HG03565 (cell line): ENCODE measurements at regions not wholly inside any gene's neighbourhood (a gene's known extent, or its start where the extent isn't known, plus 50 kb on each side); places are given as distances from the start of the nearest gene placed in this dataset.
"Not testable (repeated sequence)": the region's sequence is repeated elsewhere in the genome, so short reads cannot be mapped to it uniquely, and the experiment has no call there.

Source experiments
- ATAC-seq: cut with Tn5 transposase; IDR thresholded peaks from one replicate; pipeline ENCODE4 v1.9.1; 2021; ENCODE audit warnings: mild to moderate bottlenecking, moderate library complexity; ENCODE audit not compliant: unreplicated experiment

- no peak for ATAC-seq
These were observed 194.8 kb upstream of the SALL3 start for GRCh38 chr18:78784861-78785260.

GRCh38 chr18:78785706-78786105 is 193.9 kb upstream of the SALL3 start:
- no peak for ATAC-seq

DNA sequence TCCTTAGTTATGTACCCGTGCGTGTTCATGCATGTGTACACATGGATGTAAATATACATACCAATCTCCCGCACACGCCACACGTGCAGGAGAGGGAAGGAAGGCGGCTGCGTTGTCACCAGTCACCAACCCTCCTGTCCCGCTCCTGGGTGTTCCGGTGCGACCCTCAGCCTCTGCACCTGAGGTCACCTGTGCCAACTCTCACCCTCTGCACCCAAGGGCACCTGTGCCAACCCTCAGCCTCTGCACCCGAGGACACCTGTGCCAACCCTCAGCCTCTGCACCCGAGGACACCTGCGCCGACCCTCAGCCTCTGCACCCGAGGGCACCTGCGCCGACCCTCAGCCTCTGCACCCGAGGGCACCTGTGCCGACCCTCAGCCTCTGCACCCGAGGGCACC is 192.8 kb upstream of the SALL3 start:
- no peak for ATAC-seq

DNA sequence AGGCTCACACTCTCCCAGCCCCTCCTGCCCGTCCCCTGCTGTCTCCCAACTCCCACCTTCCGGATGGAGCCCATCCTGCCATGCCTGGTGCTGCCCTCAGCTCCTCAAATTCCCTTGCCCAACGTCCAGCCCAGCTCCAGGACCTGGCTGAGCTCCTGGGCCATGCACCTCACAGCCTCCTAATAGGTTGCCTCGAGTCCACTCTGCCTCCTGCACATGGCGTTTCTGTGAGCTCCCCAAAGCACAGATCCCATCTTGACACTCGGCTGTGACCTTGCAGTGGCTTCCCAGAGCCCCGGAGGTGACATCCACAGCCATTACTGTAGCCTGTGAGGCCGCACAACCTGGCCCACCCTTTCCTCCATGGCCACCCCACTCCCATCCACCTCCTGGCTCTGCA is 191.9 kb upstream of the SALL3 start:
- ATAC-seq: no peak

GRCh38 chr18:78788161-78788560 is 191.5 kb upstream of the SALL3 start:
- no peak for ATAC-seq

DNA sequence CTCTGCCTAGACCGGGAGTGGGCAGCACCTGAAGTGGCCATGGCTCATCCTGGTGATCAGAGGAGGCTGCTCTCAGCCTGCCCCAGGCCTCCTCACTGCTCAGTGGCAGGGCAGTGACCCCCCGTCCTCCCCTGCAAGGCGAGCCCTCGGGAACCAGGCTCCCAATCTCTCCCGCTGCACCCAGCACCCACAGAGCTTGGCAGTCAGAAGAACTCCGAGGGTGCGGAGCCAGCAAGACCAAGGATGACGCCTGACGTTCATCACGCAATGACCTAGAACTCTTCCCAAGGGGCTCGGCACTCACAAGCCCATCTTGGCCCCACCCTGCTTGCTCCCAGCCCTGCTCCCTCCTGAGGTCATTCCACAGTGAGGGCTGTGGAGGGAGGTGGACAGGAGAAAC is 189.8 kb upstream of the SALL3 start:
- ATAC-seq: no peak

GRCh38 chr18:78790511-78790910 is 189.1 kb upstream of the SALL3 start:
- no peak for ATAC-seq

- no peak for ATAC-seq
These were observed 188.7 kb upstream of the SALL3 start for GRCh38 chr18:78790960-78791359.

DNA sequence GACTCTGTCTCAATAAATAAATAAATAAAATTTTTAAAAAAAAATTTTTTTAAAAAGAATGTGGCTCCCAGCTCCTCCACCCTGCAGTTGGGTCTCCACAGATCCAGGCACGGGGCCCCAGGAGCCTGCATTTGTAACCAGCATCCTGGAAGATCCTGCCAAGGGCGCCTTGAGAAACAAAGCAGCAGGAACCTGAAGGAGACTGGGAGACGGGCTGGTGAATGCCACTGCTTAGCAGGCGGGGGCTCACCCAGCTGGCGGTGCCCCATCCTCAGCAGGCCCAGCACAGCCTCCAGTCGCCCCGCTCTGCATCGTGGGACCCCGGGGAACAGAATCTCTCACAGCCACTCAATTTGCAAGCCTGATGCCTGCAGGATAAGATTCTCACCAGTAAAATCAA is 187.5 kb upstream of the SALL3 start:
- ATAC-seq: no peak

DNA sequence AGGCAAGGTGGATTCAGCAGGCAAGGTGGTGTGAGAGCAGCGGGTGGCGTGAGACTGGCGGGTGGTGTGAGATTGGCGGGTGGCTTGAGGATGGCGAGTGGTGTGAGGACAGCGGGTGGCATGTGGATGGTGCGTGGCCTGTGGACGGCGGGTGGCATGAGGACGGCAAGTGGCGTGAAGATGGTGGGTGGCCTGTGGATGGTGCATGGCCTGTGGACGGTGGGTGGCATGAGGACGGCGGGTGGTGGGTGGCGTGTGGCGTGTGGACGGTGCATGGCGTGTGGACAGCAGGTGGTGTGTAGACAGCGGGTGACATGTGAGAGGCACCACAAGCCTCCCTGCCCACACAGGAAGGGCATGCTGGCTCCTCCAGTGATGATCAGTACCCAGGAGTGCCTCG is 186.9 kb upstream of the SALL3 start:
- no peak for ATAC-seq

DNA sequence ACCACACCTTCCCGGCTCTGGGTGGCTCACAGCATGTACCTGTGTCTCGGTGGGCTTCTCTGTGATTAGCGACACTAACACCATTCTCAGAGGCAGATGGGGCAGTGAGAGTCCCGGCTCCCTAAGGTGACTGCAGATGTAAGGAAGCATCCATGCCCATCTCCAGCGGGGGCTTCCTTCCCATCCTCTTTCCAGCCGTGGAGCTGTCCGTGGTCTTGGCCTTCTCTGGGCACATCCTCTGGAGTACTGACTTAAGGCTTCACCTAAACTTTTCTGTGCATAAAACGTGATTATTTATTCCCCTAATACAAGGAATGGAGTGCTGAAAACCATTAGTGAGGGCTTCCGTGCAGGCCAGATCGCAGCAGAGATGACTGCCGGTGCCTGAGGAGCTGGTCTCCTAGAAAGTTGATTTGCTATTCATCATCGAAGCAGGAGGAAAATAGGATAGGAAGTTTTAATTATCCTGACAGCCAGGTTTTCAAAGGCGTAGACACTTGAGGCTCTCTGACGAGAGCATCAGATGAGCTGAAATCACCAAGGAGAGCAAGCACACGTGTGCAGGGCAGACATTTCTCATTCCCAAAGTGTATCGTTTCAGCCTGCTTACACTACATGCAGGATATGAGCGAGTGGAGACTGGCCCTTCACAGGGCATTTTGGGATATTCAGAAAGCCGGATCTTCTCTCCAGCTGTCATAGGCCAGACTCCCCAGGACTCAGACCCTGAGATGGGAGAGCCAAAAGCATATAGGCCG is 186.1 kb upstream of the SALL3 start:
- ATAC-seq: no peak

DNA sequence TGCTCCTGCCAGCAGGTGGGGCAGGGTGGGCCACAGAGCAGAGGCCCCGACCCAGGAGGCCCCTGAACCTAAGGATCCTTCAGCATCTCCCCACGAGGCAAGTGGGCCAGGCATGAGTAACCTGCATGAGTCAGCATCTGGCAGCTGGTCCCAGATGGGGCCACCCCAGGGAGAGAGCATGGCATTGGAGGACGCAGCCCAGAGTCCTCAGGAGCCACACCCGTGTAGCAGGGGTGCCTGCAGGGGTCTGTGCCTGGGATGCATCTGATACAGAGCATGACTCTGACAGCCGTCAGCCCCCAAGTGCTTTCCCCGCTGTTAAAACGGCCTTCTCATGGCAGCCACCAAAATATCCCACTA is 185.6 kb upstream of the SALL3 start:
- ATAC-seq: no peak

DNA sequence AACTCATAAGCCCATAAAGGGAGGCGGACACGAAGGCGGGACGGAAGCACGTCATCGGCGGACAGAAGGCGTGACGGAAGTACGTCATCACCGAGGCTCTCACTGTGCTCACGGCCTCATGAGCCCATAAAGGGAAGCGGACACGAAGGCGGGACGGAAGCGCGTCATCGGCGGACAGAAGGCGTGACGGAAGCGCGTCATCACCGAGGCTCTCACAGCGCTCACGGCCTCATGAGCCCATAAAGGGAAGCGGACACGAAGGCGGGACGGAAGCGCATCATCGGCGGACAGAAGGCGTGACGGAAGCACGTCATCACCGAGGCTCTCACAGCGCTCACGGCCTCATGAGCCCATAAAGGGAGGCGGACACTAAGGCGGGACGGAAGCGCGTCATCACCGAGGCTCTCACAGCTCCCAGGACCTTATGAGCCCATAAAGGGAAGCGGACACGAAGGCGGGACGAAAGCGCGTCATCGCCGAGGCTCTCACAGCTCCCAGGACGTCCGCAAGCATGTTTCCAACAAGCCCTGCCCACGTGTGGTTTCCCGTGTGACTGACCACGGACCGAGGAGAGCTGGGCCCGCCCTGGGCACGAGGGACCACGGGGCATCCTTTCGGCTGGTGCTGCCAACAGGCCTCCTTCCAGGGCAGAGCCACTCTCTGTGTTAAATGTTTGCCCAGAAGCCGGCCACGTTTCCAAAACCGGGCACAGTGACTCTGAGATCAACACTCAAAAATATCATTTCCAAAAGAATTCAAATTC is 182.7 kb upstream of the SALL3 start:
- no peak for ATAC-seq

- ATAC-seq: no peak
These were observed 182.1 kb upstream of the SALL3 start for GRCh38 chr18:78797499-78797898.

DNA sequence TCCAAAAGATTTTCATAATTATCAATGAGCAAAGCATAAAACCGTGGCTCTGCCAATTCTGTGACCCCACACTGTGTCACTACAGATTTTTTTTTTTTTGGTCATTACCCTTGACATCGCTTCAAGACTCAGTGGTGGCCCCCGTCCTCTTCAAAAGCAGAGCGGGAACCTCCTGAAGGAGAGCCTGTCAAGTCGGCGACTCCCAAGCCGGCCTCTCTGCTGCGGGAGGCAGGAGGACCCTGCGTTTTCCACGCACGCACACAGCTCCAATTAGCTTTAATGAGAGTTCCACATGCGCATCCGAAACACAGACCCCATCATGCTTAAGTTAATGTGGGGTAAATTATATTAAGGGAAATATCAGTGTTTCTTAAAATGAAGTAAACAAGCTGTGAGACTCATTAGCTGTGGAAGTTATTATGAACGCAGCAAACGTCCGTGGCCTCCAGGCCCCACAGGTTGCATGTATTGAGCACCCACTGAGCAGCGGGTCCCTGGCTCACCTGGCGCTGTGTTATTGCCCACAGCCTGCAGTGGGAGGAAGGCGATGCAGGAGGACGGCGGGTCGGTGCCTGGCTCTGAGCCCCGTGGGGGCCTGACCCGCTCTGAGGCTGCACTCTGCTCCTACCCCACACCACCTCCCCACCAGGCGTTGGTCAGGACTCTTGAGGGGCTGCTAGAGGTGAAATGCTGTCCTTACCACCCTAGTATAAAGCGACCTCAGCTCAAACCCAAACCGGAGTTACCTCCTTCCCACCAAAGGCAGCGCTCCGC is 181.0 kb upstream of the SALL3 start:
- no peak for ATAC-seq

DNA sequence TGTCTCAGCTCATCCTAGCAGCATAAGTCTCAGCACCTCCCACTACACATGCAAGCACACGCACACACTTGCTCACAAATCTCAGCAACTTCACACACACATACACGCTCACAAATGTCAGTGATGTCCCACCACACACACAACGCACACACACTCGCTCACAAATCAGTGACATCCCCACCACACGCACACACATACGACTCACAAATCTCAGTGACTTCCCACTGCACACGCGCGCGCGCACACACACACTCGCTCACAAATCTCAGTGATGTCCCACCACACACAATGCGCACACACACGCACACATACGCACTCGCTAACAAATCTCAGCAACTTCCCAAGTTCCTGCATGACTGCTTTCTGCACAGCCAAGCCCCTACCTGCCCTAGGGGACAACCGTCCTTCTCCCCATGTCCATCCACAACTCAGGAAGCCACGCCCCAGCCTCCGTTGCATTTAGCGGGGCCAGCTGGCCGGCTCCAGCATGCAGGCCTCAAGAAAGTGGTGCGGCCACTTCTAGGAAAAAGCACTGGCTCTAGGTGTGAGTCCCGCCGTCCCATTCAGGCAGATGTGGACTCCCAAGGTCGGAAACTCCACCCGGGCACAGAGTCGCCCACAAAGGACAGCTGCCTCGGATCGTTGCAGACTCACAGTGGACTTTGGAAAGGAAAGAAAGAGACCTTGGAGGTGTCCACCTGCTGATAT is 180.1 kb upstream of the SALL3 start:
- no peak for ATAC-seq

- not testable (repeated sequence) for ATAC-seq
These were observed 179.3 kb upstream of the SALL3 start for GRCh38 chr18:78800102-78800851.

DNA sequence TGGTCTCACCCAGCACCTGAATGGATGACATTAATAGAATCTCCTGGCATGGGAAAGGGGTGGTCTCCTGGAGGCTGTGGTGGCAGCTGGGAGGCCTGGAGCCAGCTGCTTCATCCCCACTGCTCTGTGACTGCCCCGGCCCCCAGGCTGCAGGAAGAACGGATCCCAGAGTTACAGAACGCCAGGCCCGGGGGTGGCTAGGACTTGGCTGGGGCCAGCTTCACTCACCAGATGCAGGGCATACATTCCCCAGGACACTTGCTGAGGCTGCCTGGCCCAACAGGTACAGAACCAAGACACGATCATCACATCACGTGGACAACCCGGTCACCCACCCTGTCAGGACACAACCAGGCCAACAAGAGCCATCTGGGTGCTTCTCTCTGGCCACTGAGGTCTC is 178.6 kb upstream of the SALL3 start:
- ATAC-seq: no peak

GRCh38 chr18:78803104-78803503 is 176.5 kb upstream of the SALL3 start:
- ATAC-seq: no peak

- no peak for ATAC-seq
These were observed 175.2 kb upstream of the SALL3 start for GRCh38 chr18:78804206-78805030.
